ENCODE measurements at regions not wholly inside any gene's neighbourhood (a gene's known extent, or its start where the extent isn't known, plus 50 kb on each side); places are given as distances from the start of the nearest gene placed in this dataset.
A peak's percentile ranks its signal among the peaks of the same experiment; 100 is the strongest.

DNA sequence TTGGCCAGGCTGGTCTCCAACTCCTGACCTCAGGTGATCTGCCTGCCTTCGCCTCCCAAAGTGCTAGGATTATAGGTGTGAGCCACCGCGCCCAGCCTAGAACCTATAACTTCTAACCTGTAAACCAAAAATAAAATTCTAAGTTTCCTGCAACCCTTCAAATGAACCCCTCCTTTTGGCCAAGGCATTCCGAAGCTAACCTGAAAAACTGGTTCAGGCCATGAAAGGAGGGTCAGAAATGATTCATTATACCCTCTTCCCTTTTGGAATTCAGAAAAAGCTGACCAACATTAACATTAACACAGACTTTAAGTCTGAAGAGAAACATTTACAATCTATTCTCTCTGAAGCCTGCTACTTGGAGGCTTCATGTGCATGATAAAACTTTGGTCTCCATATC, 165.1 kb downstream of the TINAG start:
- H3K4me2 ChIP-seq (ENCODE audit: insufficient read depth, insufficient read length, low read length) = no peak overlapping the region
- H3K36me3 Mint-ChIP-seq (ENCODE audit: insufficient read depth in 1 of 3, low read depth in 3 of 3) = no peaks in the 10 kb centered on the region
- H4K5ac ChIP-seq (ENCODE audit: insufficient read length, low read depth, low read length) = no peak overlapping the region
- no peaks in the 10 kb centered on the region for H3K27me3 Mint-ChIP-seq (ENCODE audit: low read depth)
- H2AK5ac ChIP-seq (ENCODE audit: insufficient read length, low read length) = no peak overlapping the region
- no CpG with 5 or more reads among the region's 4 CpGs for WGBS (ENCODE audit: extremely low coverage, insufficient read length, low lambda C conversion rate)
- no peak overlapping the region for H3K9ac ChIP-seq (ENCODE audit: extremely low read depth, insufficient read length, low read length)
- no peaks in the 10 kb centered on the region for H3K23me2 ChIP-seq (ENCODE audit: insufficient read length, low read depth, low read length, poor library complexity, severe bottlenecking)
- no peak overlapping the region for H3K23ac ChIP-seq (ENCODE audit: insufficient read length, low read depth, low read length)
- H3T11ph ChIP-seq (ENCODE audit: low read length) = no peak overlapping the region
- no peak overlapping the region for H3K27ac ChIP-seq (ENCODE audit: insufficient read length, low read depth, low read length)
- H3K18ac ChIP-seq (ENCODE audit: insufficient read length, low read depth, low read length) = no peak overlapping the region
- H2BK120ac ChIP-seq (ENCODE audit: low read depth, low read length, poor library complexity, severe bottlenecking) = no peak overlapping the region
- no peaks in the 10 kb centered on the region for H3K27me3 ChIP-seq (ENCODE audit: insufficient read depth, low read length)
- no peaks in the 10 kb centered on the region for H3K79me1 ChIP-seq (ENCODE audit: insufficient read depth, low read depth, low read length, poor library complexity, severe bottlenecking)
- peaks cover 9 to 16% of the 10 kb centered on the region in 2 experiments for H3K4me1 Mint-ChIP-seq
- no peak overlapping the region for H3K14ac ChIP-seq (ENCODE audit: insufficient read depth, low read length)
- H3K4ac ChIP-seq (ENCODE audit: low read depth, low read length) = no peak overlapping the region
- H3K79me2 ChIP-seq (ENCODE audit: insufficient read depth, low read length) = no peaks in the 10 kb centered on the region
- no peak for DNase-seq
- H3K9me3 ChIP-seq (ENCODE audit: control insufficient read depth, low read depth, low read length) = no peaks in the 10 kb centered on the region
- no peak overlapping the region for H2BK20ac ChIP-seq (ENCODE audit: low read depth, low read length, poor library complexity, severe bottlenecking)
- no peak overlapping the region for H4K8ac ChIP-seq (replicated peaks; ENCODE audit: insufficient read length, low read depth, low read length)
- H3K4me1 ChIP-seq (ENCODE audit: insufficient read depth, low read length) = peaks cover 4% of the 10 kb centered on the region; the same call in 1 of the 2 replicates
- H2AFZ ChIP-seq (ENCODE audit: low read length) = no peak overlapping the region
- no peaks in the 10 kb centered on the region for H4K20me1 ChIP-seq (ENCODE audit: control insufficient read depth, insufficient read depth, insufficient read length)
- H2BK12ac ChIP-seq (ENCODE audit: insufficient read length, low read depth, low read length) = no peak overlapping the region
- H3K56ac ChIP-seq (ENCODE audit: insufficient read length, low read depth, low read length) = no peak overlapping the region
- TF ChIP-seq, protein P1, sequence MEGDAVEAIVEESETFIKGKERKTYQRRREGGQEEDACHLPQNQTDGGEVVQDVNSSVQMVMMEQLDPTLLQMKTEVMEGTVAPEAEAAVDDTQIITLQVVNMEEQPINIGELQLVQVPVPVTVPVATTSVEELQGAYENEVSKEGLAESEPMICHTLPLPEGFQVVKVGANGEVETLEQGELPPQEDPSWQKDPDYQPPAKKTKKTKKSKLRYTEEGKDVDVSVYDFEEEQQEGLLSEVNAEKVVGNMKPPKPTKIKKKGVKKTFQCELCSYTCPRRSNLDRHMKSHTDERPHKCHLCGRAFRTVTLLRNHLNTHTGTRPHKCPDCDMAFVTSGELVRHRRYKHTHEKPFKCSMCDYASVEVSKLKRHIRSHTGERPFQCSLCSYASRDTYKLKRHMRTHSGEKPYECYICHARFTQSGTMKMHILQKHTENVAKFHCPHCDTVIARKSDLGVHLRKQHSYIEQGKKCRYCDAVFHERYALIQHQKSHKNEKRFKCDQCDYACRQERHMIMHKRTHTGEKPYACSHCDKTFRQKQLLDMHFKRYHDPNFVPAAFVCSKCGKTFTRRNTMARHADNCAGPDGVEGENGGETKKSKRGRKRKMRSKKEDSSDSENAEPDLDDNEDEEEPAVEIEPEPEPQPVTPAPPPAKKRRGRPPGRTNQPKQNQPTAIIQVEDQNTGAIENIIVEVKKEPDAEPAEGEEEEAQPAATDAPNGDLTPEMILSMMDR (conservative IDR thresholded peaks at IDR 0.05) = no peak
- H4K91ac ChIP-seq (ENCODE audit: insufficient read length, low read depth, low read length) = no peak overlapping the region
- H2BK5ac ChIP-seq (ENCODE audit: insufficient read length, low read length) = no peak overlapping the region
- no peak overlapping the region for H3K4me3 Mint-ChIP-seq
- H2BK15ac ChIP-seq (ENCODE audit: low read depth, low read length) = no peak overlapping the region
- no peaks in the 10 kb centered on the region for H3K9me3 Mint-ChIP-seq
- H3K27ac Mint-ChIP-seq = peak overlapping the region; percentile 23 to 31 (median 26); a peak in 4 of 7 replicates

Measured in H9 (cell line).